HepG2 (cell line): ENCODE measurements at regions not wholly inside any gene's neighbourhood (a gene's known extent, or its start where the extent isn't known, plus 50 kb on each side); places are given as distances from the start of the nearest gene placed in this dataset.

Experiments used
- CBX2 ChIP-seq, 2 experiments: fragments of 200-600 bp in 1 of 2; sonication (generic); formaldehyde crosslinking in 1 of 2; IDR thresholded peaks; 2 replicates each; pipeline versions ENCODE4 v1.7.0 to v1.8.1; 2018 to 2022; ENCODE audit warnings: low read depth in 2 of 2, low read length in 1 of 2, mild to moderate bottlenecking in 1 of 2, missing genetic modification reagents in 1 of 2
- ETV6 ChIP-seq: sonication (generic); formaldehyde crosslinking; conservative IDR thresholded peaks from 2 replicates; pipeline ENCODE4 v1.4.0; 2020; ENCODE audit warnings: missing genetic modification reagents
- IKZF4 ChIP-seq: sonication (generic); formaldehyde crosslinking; IDR thresholded peaks from 2 replicates; pipeline ENCODE4 v1.5.1; 2020; ENCODE audit warnings: borderline replicate concordance, mild to moderate bottlenecking, low read depth, missing genetic modification reagents; ENCODE audit errors: not compliant biosample characterization
- JARID2 ChIP-seq: sonication (generic); formaldehyde crosslinking; IDR thresholded peaks from 2 replicates; pipeline ENCODE4 v1.8.1; 2023; ENCODE audit warnings: missing genetic modification reagents, inconsistent platforms; ENCODE audit not compliant: insufficient replicate concordance
- KLF9 ChIP-seq: IDR thresholded peaks from 2 replicates; pipeline ENCODE4 v1.6.1; 2016; ENCODE audit warnings: low read depth
- KMT2B ChIP-seq: IDR thresholded peaks from 2 replicates; pipeline ENCODE4 v1.6.1; 2016; ENCODE audit warnings: missing genetic modification reagents, missing compliant biosample characterization
- NR2F2 ChIP-seq: IDR thresholded peaks from 2 replicates; pipeline ENCODE4 v1.6.1; 2012; ENCODE audit warnings: low read depth, inconsistent platforms, borderline replicate concordance
- PRPF4 ChIP-seq: fragments of 200-400 bp; formaldehyde crosslinking; IDR thresholded peaks from 2 replicates; pipeline ENCODE4 v1.6.1; 2016; ENCODE audit warnings: low read length, low read depth; ENCODE audit not compliant: poor library complexity, severe bottlenecking
- PTBP1 ChIP-seq: fragments of 200-400 bp; formaldehyde crosslinking; IDR thresholded peaks from 2 replicates; pipeline ENCODE4 v1.6.1; 2018; ENCODE audit warnings: low read length, low read depth; ENCODE audit not compliant: poor library complexity, severe bottlenecking
- TCF7L2 ChIP-seq: IDR thresholded peaks from 2 replicates; pipeline ENCODE4 v1.6.1; 2011; ENCODE audit warnings: mild to moderate bottlenecking, low read depth, low read length, moderate library complexity
- ZBTB42 ChIP-seq: sonication (generic); formaldehyde crosslinking; IDR thresholded peaks from 2 replicates; pipeline ENCODE4 v1.5.0; 2020; ENCODE audit warnings: mild to moderate bottlenecking, missing genetic modification reagents
- ZNF749 ChIP-seq: sonication (generic); formaldehyde crosslinking; IDR thresholded peaks from 2 replicates; pipeline ENCODE4 v1.8.0; 2022; ENCODE audit warnings: mild to moderate bottlenecking, missing genetic modification reagents, moderate library complexity, borderline replicate concordance
- TF ChIP-seq, protein P1 (sequence below): sonication (generic); formaldehyde crosslinking; IDR thresholded peaks from 2 replicates; pipeline ENCODE4 v1.4.0; 2020; ENCODE audit warnings: mild to moderate bottlenecking, missing genetic modification reagents
- TF ChIP-seq, protein P2 (sequence below): sonication (generic); formaldehyde crosslinking; IDR thresholded peaks from 2 replicates; pipeline ENCODE4 v1.5.0; 2020; ENCODE audit warnings: missing genetic modification reagents, mild to moderate bottlenecking, borderline replicate concordance
- TF ChIP-seq, protein P3 (sequence below): sonication (generic); formaldehyde crosslinking; IDR thresholded peaks from 2 replicates; pipeline ENCODE4 v1.5.0; 2020; ENCODE audit warnings: mild to moderate bottlenecking, missing genetic modification reagents
- TF ChIP-seq, protein P4 (sequence below): sonication (generic); formaldehyde crosslinking; IDR thresholded peaks from 2 replicates; pipeline ENCODE4 v1.8.1; 2023; ENCODE audit warnings: mild to moderate bottlenecking, missing genetic modification reagents

DNA sequence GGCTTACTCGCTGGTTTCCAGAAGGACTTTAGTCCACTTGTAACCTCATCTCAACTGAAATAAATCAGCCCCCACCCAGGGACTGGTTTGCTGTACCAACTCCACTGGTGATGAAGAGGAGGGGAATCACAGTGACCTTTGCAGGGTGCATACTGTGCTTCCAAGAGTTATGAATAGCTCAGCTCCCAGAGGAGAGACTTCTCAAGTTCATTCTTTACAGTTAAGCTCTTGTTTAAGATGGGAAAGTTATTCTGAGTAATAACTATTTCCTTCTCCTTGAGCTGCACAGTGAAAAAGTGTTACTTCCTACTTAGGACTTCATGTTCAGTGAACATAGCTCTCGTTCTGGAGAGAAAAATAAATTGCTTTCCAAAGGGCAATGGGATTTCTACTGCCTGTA is 166.5 kb upstream of the ECI2 start (continued):
- TF ChIP-seq, protein P1, sequence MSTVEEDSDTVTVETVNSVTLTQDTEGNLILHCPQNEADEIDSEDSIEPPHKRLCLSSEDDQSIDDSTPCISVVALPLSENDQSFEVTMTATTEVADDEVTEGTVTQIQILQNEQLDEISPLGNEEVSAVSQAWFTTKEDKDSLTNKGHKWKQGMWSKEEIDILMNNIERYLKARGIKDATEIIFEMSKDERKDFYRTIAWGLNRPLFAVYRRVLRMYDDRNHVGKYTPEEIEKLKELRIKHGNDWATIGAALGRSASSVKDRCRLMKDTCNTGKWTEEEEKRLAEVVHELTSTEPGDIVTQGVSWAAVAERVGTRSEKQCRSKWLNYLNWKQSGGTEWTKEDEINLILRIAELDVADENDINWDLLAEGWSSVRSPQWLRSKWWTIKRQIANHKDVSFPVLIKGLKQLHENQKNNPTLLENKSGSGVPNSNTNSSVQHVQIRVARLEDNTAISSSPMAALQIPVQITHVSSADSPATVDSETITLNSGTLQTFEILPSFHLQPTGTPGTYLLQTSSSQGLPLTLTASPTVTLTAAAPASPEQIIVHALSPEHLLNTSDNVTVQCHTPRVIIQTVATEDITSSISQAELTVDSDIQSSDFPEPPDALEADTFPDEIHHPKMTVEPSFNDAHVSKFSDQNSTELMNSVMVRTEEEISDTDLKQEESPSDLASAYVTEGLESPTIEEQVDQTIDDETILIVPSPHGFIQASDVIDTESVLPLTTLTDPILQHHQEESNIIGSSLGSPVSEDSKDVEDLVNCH (CRISPR knock-in tag) = no peak
- no peak for TF ChIP-seq ZNF749
- TF ChIP-seq, protein P2, sequence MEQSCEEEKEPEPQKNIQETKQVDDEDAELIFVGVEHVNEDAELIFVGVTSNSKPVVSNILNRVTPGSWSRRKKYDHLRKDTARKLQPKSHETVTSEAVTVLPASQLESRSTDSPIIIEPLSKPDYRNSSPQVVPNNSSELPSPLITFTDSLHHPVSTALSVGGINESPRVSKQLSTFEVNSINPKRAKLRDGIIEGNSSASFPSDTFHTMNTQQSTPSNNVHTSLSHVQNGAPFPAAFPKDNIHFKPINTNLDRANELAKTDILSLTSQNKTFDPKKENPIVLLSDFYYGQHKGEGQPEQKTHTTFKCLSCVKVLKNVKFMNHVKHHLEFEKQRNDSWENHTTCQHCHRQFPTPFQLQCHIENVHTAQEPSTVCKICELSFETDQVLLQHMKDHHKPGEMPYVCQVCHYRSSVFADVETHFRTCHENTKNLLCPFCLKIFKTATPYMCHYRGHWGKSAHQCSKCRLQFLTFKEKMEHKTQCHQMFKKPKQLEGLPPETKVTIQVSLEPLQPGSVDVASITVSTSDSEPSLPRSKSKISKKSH (CRISPR knock-in tag) = no peak
- TF ChIP-seq ETV6 (CRISPR knock-in tag) = no peak
- TF ChIP-seq, protein P3, sequence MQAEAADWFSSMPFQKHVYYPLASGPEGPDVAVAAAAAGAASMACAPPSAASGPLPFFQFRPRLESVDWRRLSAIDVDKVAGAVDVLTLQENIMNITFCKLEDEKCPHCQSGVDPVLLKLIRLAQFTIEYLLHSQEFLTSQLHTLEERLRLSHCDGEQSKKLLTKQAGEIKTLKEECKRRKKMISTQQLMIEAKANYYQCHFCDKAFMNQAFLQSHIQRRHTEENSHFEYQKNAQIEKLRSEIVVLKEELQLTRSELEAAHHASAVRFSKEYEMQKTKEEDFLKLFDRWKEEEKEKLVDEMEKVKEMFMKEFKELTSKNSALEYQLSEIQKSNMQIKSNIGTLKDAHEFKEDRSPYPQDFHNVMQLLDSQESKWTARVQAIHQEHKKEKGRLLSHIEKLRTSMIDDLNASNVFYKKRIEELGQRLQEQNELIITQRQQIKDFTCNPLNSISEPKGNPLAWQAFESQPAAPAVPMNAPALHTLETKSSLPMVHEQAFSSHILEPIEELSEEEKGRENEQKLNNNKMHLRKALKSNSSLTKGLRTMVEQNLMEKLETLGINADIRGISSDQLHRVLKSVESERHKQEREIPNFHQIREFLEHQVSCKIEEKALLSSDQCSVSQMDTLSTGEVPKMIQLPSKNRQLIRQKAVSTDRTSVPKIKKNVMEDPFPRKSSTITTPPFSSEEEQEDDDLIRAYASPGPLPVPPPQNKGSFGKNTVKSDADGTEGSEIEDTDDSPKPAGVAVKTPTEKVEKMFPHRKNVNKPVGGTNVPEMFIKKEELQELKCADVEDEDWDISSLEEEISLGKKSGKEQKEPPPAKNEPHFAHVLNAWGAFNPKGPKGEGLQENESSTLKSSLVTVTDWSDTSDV = no peak
- no peak for TF ChIP-seq KMT2B (CRISPR knock-in tag)
- no peak for TF ChIP-seq TCF7L2
- TF ChIP-seq ZBTB42 (CRISPR knock-in tag) = no peak
- no peak for TF ChIP-seq KLF9
- TF ChIP-seq NR2F2 = no peak
- no peak for TF ChIP-seq JARID2
- no peak for TF ChIP-seq CBX2 (IDR thresholded peaks at IDR 0.05; ENCODE audit: low read depth, low read length)
- no peak for TF ChIP-seq CBX2 (CRISPR knock-in tag; IDR thresholded peaks at IDR 0.05; ENCODE audit: low read depth)
- no peak for TF ChIP-seq IKZF4 (CRISPR knock-in tag)
- no peak for TF ChIP-seq PTBP1
- TF ChIP-seq, protein P4, sequence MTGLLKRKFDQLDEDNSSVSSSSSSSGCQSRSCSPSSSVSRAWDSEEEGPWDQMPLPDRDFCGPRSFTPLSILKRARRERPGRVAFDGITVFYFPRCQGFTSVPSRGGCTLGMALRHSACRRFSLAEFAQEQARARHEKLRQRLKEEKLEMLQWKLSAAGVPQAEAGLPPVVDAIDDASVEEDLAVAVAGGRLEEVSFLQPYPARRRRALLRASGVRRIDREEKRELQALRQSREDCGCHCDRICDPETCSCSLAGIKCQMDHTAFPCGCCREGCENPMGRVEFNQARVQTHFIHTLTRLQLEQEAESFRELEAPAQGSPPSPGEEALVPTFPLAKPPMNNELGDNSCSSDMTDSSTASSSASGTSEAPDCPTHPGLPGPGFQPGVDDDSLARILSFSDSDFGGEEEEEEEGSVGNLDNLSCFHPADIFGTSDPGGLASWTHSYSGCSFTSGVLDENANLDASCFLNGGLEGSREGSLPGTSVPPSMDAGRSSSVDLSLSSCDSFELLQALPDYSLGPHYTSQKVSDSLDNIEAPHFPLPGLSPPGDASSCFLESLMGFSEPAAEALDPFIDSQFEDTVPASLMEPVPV (CRISPR knock-in tag) = no peak
- no peak for TF ChIP-seq PRPF4
